ENCODE measurements at regions not wholly inside any gene's neighbourhood (a gene's known extent, or its start where the extent isn't known, plus 50 kb on each side); places are given as distances from the start of the nearest gene placed in this dataset.

- in situ Hi-C loops (cut with HindIII; ENCODE audit: low pct_ligation_motif_present, low sequenced_read_pairs) = no loop called here
- TF ChIP-seq, protein P1, sequence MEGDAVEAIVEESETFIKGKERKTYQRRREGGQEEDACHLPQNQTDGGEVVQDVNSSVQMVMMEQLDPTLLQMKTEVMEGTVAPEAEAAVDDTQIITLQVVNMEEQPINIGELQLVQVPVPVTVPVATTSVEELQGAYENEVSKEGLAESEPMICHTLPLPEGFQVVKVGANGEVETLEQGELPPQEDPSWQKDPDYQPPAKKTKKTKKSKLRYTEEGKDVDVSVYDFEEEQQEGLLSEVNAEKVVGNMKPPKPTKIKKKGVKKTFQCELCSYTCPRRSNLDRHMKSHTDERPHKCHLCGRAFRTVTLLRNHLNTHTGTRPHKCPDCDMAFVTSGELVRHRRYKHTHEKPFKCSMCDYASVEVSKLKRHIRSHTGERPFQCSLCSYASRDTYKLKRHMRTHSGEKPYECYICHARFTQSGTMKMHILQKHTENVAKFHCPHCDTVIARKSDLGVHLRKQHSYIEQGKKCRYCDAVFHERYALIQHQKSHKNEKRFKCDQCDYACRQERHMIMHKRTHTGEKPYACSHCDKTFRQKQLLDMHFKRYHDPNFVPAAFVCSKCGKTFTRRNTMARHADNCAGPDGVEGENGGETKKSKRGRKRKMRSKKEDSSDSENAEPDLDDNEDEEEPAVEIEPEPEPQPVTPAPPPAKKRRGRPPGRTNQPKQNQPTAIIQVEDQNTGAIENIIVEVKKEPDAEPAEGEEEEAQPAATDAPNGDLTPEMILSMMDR (IDR thresholded peaks at IDR 0.05; ENCODE audit: low read depth, low read length, missing control alignments) = no peak
Measured at GRCh38 chr5:4099386-4099785, 503.8 kb downstream of the IRX1 start.

DNA sequence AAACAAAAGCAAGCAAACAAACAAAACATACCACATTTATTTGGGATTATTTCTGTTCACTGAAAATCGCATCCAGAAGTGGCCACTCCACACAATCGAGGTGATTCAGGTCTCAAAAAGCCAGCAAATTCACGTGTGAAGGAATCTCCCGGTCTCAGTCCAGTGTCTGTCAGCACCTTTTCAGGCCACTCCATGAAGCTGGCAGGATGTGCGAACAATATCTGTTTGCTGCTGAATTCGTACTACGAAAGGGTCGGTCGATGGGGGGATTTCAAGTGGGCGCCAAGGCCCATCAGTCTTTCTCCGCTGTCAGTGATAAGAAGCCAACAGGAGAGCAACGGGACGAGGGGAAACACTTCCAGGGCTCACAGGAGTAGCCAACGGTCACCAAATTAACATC lies 505.1 kb downstream of the IRX1 start:
- Histone ChIP-seq H3K36me3 (replicated peaks) (no peaks in the 10 kb centered on the region), H3K4me3 (ENCODE audit: low read depth, low read length) (no peak overlapping the region), H3K27me3 (replicated peaks) (no peaks in the 10 kb centered on the region), H3K27ac (no peak overlapping the region)
- TF ChIP-seq, protein P1 (IDR thresholded peaks at IDR 0.05; ENCODE audit: low read depth, low read length, missing control alignments) = no peak
- DNase-seq = no peak
- in situ Hi-C loops (cut with HindIII; ENCODE audit: low pct_ligation_motif_present, low sequenced_read_pairs) = no loop called here

More at GRCh38 chr5:4099386-4099785, 503.8 kb downstream of the IRX1 start:
- no peak overlapping the region for H3K27ac ChIP-seq
- H3K27me3 ChIP-seq (replicated peaks) = no peaks in the 10 kb centered on the region
- DNase-seq = no peak
- H3K4me3 ChIP-seq (ENCODE audit: low read depth, low read length) = no peak overlapping the region
- no peaks in the 10 kb centered on the region for H3K36me3 ChIP-seq (replicated peaks)

- DNase-seq = no peak
- H3K4me3 ChIP-seq (ENCODE audit: low read depth, low read length) = no peak overlapping the region
- H3K36me3 ChIP-seq (replicated peaks) = no peaks in the 10 kb centered on the region
- in situ Hi-C loops (cut with HindIII; ENCODE audit: low pct_ligation_motif_present, low sequenced_read_pairs) = no loop called here
- TF ChIP-seq, protein P1 (IDR thresholded peaks at IDR 0.05; ENCODE audit: low read depth, low read length, missing control alignments) = no peak
- H3K27me3 ChIP-seq (replicated peaks) = no peaks in the 10 kb centered on the region
- H3K27ac ChIP-seq = no peak overlapping the region
Measured at GRCh38 chr5:4101189-4101588, 505.6 kb downstream of the IRX1 start.

GRCh38 chr5:4104831-4105597 lies 509.4 kb downstream of the IRX1 start:
- Histone ChIP-seq H3K27me3 (replicated peaks) (no peaks in the 10 kb centered on the region), H3K27ac (no peak overlapping the region), H3K4me3 (ENCODE audit: low read depth, low read length) (no peak overlapping the region), H3K36me3 (replicated peaks) (no peaks in the 10 kb centered on the region)
- DNase-seq = no peak
- in situ Hi-C loops (cut with HindIII; ENCODE audit: low pct_ligation_motif_present, low sequenced_read_pairs) = no loop called here
- TF ChIP-seq, protein P1 (IDR thresholded peaks at IDR 0.05; ENCODE audit: low read depth, low read length, missing control alignments) = no peak

DNA sequence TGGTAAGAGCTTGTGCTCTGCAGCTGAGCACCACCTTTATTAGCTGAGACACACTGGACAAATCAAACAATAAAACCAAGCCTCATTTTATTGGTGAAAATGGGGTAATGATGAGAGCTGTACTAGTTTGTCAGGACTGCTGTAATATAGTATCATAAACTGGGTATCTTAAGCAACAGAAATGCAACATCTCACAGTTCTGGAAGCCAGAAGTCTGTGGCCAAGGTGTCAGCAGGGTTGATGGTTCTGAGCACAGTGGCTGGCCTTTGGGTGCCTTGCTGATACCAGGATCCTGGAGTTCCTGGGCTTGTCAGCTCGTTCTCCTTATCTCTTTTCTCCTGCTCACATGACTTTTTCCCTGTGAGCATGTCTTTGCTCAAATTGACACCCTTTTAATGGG lies 513.1 kb downstream of the IRX1 start:
- no peaks in the 10 kb centered on the region for H3K36me3 ChIP-seq (replicated peaks)
- H3K27ac ChIP-seq = no peak overlapping the region
- no peak for DNase-seq
- H3K4me3 ChIP-seq (ENCODE audit: low read depth, low read length) = no peak overlapping the region
- TF ChIP-seq, protein P1 (IDR thresholded peaks at IDR 0.05; ENCODE audit: low read depth, low read length, missing control alignments) = no peak
- in situ Hi-C loops (cut with HindIII; ENCODE audit: low pct_ligation_motif_present, low sequenced_read_pairs) = no loop called here
- no peaks in the 10 kb centered on the region for H3K27me3 ChIP-seq (replicated peaks)

- no peak overlapping the region for H3K27ac ChIP-seq
- in situ Hi-C loops (cut with HindIII; ENCODE audit: low pct_ligation_motif_present, low sequenced_read_pairs) = no loop called here
- H3K27me3 ChIP-seq (replicated peaks) = no peaks in the 10 kb centered on the region
- TF ChIP-seq, protein P1 (IDR thresholded peaks at IDR 0.05; ENCODE audit: low read depth, low read length, missing control alignments) = no peak
- H3K36me3 ChIP-seq (replicated peaks) = no peaks in the 10 kb centered on the region
- H3K4me3 ChIP-seq (ENCODE audit: low read depth, low read length) = no peak overlapping the region
- no peak for DNase-seq
Measured at GRCh38 chr5:4113426-4113825, 517.8 kb downstream of the IRX1 start.
